IPS-18c (cell line): ENCODE measurements at regions not wholly inside any gene's neighbourhood (a gene's known extent, or its start where the extent isn't known, plus 50 kb on each side); places are given as distances from the start of the nearest gene placed in this dataset.
"Not testable (repeated sequence)": the region's sequence is repeated elsewhere in the genome, so short reads cannot be mapped to it uniquely, and the experiment has no call there.

Experiments
- H3K4me3 ChIP-seq: 2 replicates; pipeline ENCODE4 v1.7.0; 2013; ENCODE audit warnings: low read depth, mild to moderate bottlenecking, low read length, moderate library complexity; ENCODE audit not compliant: insufficient read depth
- H3K9me3 ChIP-seq: one replicate; pipeline ENCODE4 v1.6.1; 2013; ENCODE audit warnings: mild to moderate bottlenecking, low read length, moderate library complexity; ENCODE audit not compliant: control insufficient read depth, insufficient read depth

DNA sequence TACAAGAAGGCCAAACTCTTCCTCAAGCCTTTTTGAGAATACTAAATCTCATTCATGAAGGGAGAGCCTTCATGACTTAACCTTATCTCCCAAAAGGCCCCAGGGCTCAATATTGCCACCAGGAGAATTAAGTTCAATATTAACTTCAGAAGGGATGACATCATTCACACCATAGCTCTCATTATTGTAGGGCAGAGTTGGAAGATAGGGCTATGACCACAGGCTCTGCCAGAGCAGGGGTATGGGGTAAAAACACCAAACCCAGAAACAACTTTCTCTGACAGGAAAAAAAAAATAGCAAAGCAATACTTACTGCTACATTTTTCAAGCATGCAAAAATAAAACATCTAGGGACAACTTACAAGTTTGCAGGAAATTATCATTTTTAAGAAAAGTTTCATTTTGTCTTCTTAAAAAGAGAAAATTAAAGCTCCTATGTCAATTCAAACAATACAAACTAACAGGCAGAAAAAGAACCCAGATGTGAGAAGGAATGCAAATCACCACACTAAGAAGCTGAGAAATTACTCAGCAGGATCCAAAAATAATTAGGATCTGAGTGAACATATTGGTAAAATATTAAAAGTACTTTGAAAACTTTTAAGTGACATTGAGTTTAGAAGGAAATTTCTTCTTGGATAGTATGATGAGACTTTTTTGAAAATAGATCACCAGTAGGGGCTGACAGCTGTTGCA is 1156.5 kb downstream of the NCAM2 start:
- Histone ChIP-seq H3K4me3 (no peak overlapping the region), H3K9me3 (no peaks in the 10 kb centered on the region)

DNA sequence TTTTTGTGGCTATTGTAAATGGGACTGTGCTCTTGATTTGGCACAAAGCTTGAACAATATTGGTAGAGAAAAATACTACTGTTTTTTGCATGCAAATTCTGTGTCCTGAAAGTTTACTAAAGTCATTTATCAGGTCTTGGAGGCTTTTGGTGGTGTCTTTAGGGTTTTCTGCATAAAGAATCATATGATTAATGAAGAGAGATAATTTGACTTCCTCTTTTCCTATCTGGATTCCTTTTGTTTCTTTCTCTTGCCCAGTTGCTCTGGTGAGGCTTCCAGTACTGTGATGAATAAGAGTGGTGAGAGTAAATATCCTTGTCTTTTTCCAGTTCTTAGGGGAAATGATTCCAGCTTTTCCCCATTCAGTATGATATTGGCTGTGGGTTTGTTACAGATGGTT is 1166.7 kb downstream of the NCAM2 start:
- H3K9me3 ChIP-seq = no peaks in the 10 kb centered on the region
- H3K4me3 ChIP-seq = no peak overlapping the region

DNA sequence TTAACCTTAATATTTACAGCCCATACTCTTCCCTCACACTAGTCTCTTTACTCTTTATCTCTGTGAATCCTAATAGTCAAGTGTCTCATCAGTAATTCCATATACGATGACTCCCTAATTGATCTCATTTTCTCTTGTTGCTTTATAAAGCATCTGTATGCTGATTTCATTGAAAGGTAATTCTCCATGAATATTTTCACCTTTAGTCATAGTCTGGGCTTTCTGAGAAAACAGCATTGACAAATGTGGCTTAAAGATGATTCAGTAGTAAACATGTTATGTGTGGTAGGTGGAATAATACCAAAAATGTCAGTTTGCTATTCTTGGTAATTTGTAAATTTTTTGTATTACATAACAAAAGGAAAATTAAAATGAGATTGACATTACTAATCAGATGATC is 1176.5 kb downstream of the NCAM2 start:
- no peak overlapping the region for H3K4me3 ChIP-seq

DNA sequence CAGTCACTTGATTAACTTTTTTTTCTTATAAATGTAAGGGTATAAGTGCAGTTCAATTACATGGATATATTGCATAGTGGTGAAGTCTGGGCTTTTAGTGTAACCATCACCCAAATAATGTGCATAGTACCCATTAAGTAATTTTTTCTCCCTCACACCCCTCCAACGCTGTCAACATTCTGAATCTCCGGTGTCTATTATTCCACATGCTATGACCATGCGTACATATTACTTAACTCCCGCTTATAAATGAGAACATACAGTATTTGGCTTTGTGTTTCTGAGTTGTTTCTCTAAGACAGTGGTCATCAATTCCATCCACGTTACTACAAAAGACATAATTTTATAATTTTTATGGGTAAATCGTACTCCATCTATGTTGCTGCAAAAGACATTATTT is 1191.1 kb downstream of the NCAM2 start:
- no peaks in the 10 kb centered on the region for H3K9me3 ChIP-seq
- no peak overlapping the region for H3K4me3 ChIP-seq

More for the DNA sequence above, 1176.5 kb downstream of the NCAM2 start:
- peaks cover 3% of the 10 kb centered on the region for H3K9me3 ChIP-seq

DNA sequence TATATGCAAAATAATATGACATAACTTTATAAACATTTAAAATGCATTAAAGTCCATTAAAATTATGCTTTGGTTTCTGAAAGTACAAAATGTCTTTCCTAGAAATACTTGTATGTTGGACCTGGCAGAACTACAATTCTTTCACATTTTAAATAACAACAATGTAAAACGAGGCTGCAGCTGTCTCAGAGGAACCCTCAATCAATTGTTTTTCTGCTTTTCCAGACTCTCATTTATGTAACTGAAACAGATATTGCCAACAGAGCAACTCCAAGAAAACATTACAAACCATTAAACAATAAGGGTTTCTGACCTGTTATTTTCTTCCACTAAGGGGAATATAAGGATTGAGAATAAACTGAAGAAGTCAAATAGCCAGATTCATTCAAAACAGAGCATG is 1193.4 kb downstream of the NCAM2 start:
- Histone ChIP-seq H3K9me3 (no peaks in the 10 kb centered on the region), H3K4me3 (no peak overlapping the region)

DNA sequence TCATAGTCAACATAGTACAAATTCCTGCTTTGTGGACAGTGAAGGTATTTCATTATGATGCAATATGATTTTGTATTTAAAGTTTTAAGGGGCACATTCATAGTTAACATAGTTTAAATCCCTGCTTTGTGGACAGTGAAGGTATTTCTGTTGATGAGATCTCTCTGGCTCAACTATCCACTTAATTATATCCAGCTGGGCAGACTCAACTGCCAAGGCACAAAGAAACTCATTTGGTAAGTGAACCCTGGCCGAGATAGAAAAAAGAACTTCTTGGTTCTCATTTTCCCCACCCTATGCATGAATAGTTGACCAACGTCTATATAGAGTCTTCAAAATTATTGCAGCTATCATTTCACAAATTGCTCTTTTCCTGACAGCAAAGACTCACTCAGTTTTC is 1194.6 kb downstream of the NCAM2 start:
- H3K9me3 ChIP-seq = no peaks in the 10 kb centered on the region

DNA sequence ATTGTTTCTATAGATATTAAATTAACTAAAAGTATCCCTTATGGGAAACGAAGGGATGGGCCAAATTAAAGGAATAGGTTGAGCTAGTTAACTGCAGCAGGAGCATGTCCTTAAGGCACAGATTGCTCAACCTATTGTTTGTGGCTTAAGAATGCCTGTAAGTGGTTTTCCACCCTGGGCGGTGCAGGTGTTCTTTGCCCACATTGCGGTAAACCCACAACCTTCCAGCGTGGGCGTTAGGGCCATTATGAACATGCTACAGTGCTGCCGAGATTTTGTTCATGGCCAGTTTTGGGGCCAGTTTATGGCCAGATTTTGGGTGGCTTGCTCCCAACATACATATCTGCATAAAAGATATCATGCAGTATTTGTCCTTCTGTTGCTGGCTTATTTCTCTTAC is 1196.8 kb downstream of the NCAM2 start:
- not testable (repeated sequence) for H3K4me3 ChIP-seq, H3K9me3 ChIP-seq

More for the DNA sequence above, 1194.6 kb downstream of the NCAM2 start:
- H3K4me3 ChIP-seq = no peak overlapping the region

DNA sequence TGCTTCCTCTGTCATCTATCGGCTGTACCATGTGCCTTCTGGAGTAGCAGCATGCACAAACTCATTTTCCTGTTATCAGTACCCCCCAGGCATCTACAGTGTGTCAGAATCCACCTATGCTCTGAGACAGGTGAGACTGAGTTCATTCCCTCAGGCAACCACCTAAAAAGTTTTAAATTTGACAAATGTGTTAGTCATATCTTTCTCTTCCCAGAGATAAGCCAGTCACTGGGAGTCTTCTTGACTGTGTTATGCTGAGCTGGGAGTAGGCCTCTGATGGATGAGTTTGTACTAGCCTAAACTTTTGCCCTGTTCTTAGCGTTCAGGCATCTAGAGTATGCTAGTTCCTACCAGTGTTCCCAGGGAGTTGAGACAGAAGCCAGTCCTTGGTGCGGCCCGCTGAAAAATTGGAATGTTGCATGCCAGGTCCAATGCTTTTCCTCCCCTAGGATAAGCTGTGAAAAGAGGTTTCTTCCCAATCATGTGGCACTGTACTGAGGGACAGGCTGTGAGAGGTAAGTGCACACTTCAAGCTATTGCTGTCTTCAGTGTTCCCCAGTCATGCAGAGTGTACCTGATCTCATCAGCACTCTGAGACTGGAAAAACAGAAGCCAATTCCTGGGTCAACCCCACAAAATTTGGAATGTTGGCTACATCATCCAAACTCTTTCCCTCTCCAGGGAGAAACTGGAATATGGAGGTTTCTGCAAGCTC is 1202.3 kb downstream of the NCAM2 start:
- H3K9me3 ChIP-seq = no peaks in the 10 kb centered on the region

DNA sequence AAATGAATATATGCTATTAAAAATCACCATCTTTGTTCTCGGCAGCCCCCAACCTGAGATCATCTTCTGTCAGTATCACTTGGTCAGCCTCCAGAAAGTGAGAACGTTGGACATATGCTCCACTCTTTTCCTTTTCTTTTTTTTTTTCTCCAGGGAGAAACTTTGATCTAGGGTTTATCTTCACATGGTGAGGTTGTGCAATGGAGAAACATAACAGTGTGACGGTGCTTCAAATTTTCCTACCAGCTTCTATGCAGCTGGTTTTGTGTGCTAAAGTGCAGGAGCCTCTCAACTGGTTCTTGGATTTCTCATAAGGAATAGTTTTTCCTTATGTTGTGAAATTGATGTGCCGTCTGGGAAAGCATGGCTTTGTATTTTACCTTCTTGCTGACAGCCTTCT is 1202.9 kb downstream of the NCAM2 start:
- Histone ChIP-seq H3K4me3 (no peak overlapping the region), H3K9me3 (no peaks in the 10 kb centered on the region)

More for the DNA sequence above, 1202.3 kb downstream of the NCAM2 start:
- H3K4me3 ChIP-seq = no peak overlapping the region

DNA sequence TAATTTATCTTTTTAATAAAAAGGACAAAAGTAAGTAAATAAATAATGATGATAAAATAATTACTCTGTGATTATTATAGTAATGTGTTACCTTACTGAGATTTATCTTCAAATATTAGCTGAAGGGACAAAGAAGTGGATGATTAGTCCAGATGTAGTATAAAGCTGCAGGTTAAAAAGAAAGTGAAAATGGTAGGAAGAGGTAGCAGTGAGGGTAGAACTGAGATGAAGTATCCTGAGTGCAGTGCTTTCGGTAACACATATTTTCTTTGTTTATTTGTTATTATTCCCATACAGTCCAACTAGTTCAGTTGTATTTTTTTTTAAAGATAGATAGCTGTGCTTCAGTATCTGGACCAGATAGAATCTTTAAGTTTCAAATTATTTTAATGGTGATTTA is 1203.5 kb downstream of the NCAM2 start:
- no peaks in the 10 kb centered on the region for H3K9me3 ChIP-seq
- H3K4me3 ChIP-seq = no peak overlapping the region

DNA sequence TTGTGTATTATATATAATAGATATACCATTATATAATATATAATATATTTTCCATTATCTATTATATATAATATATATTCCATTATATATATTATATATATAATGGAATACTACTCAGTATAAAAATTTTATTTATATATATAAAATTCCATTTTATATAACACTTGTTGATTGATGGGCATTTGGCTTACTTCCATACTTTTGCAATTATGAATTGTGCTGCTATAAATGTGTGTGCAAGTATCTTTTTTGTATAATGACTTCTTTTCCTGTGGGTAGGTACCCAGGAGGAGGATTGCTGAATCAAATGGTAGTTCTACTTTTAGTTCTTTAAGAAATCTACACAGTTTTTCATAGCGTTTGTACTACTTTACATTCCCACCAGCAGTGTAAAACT is 1211.1 kb downstream of the NCAM2 start:
- Histone ChIP-seq H3K4me3 (no peak overlapping the region), H3K9me3 (no peaks in the 10 kb centered on the region)

DNA sequence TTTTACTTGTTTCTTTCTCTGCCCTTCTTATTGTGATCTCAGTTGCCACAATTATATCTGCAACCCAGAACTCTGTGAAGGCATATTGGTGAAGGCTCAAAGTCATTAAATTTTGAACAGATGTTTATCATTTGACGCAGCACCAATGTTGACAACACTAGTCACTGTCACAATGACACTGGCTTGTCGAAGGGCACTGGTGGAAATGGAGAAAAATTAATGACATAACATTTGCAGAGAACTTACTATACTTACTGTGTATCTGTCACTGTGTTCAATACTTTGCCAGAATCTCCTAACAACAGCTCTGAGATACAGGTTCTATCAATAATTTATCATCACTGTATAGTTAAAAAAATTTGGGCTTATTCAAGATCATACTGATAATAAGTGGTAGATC is 1213.7 kb downstream of the NCAM2 start:
- no peaks in the 10 kb centered on the region for H3K9me3 ChIP-seq
- H3K4me3 ChIP-seq = no peak overlapping the region

DNA sequence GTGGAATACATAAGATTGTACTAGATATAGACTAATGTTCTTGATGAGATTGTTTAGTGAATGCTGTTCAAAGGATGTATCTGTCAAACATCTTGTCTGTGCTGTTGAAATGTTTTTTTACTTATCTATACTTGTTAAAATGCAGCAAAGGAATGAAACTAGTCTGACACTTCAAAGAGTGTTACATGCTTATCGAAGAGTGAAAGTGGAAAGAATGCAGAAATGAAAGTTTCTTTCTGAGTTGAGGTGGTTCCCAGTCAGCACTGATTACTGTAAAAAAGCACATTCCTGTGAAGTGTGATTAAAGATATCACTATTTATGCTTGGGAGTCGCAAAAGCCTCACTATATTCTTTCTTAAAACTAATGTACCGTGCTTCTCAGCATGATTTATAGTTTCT is 1225.2 kb downstream of the NCAM2 start:
- H3K4me3 ChIP-seq = no peak overlapping the region
- H3K9me3 ChIP-seq = no peaks in the 10 kb centered on the region

DNA sequence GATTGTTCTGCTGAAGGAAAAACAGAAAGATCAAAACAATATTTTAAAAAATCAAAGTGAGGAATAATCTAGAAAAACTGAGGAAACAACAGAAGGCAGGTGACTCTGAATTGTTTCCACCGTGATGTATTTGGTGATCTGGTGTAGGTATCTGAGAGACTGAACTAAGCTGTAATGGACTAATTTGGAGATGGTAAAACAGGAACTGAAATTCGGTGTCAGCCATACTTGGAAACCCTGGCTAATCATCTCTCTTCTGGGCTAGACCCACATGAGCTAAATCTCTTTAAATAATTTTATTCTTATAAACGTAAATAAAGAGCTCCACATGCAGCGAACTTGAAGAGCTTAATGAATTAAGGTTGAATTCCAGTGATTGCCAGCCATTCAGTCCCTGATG is 1226.1 kb downstream of the NCAM2 start:
- no peaks in the 10 kb centered on the region for H3K9me3 ChIP-seq
- H3K4me3 ChIP-seq = no peak overlapping the region

DNA sequence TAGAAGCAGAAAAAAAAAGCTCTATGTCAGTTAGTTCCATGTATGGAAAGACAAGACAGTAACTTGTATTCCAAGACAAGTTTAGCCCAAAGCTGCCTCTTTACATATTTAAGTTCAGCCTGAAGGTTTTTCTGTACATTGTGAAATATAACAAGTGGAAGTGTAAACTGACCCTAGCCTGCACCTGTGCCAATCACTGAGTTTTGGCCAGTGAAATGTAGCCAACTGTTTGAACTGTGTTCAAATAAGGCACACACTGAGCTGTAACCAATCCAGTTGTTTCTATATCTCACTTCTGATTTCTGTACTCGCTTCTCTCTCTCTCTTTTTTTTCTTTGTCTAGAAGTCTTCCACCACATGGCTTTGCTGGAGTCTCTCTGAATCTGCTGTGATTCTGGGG is 1227.1 kb downstream of the NCAM2 start:
- no peaks in the 10 kb centered on the region for H3K9me3 ChIP-seq
- no peak overlapping the region for H3K4me3 ChIP-seq

DNA sequence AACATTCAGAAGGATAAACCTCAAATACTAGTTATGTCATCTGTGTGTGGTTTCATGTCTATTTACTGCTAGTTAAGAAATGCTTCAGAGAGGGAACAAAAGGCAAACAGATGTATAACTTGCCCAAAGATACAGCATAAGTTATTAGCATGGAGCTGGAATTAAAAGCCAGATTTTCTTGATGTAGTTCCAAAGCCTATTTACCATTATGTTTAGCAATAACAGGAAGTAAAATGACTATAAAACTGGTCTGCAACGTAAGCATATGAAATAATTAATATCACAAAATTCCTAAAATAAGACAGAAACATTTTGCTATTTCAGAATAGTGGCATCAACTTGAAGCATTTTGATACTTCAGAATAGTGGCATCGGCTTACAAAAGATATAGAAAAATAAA is 1232.8 kb downstream of the NCAM2 start:
- no peaks in the 10 kb centered on the region for H3K9me3 ChIP-seq
- no peak overlapping the region for H3K4me3 ChIP-seq

DNA sequence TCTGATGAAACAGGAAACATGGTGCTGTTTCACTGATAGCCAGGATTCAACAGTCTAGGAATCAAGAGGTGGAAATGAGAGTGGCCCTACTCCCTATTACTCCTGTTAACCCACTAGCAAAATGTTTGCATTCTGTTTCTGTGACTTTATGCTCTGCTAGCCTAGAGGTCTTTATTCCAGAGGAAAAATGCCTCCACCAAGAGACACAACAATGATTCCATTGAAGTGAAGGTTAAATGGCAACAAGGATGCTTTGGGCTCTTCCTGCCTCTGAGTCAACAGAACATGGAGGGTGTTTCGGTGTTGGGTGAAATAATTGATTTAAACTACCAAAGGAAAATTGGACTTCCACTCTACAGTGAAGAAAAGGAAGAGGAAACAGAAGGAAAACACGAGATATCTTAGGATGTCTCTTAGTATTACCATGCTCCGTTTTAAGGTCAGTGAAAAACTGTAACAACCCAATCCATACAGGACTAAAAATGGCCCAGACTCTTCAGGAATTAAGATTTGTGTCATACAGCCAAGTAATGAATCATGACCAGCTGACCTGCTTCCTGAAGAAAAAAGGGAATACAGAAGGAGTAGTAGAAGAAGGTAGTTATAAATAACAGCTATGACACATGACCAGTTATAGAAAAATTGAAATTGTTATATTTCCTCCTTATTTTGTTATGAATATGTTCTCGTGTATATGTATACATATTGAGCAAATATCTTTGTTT is 1237.8 kb downstream of the NCAM2 start:
- Histone ChIP-seq H3K4me3 (no peak overlapping the region), H3K9me3 (no peaks in the 10 kb centered on the region)

DNA sequence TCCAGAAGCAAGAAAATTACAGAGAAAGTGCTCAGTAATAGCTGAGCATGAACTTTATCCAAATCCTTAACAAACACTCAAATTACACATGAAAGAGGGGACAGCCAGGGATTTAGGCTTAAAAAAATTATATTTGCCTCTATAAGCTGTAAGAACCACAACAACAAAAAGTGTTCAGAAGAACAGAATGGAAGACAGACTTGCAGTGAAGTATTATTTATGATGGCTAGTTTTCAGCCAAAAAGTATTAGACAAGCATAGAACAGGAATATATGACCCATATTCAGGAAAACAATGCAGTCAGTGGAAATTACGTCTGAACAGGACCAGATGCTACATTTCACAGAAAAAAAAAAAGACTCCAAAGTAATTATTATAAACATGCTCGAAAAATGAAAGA is 1246.3 kb downstream of the NCAM2 start:
- H3K4me3 ChIP-seq = no peak overlapping the region
- no peaks in the 10 kb centered on the region for H3K9me3 ChIP-seq
